Lower leg skin (tissue), 3 donors: ENCODE measurements at regions not wholly inside any gene's neighbourhood (a gene's known extent, or its start where the extent isn't known, plus 50 kb on each side); places are given as distances from the start of the nearest gene placed in this dataset.

Experiments
- CTCF ChIP-seq, 3 donors: fragments of 450-650 bp; IDR thresholded peaks; one replicate each; pipeline ENCODE4 v1.5.1; 2016; ENCODE audit warnings: antibody characterized with exemption in 3 of 3, mild to moderate bottlenecking in 3 of 3, moderate library complexity in 2 of 3
- POLR2A ChIP-seq, 2 donors: fragments of 450-650 bp; IDR thresholded peaks; one replicate each; pipeline ENCODE4 v1.6.1; 2016 to 2017; ENCODE audit warnings: antibody characterized with exemption in 2 of 2, mild to moderate bottlenecking in 1 of 2, moderate library complexity in 1 of 2

- TF ChIP-seq POLR2A (IDR thresholded peaks at IDR 0.05) (no peak), CTCF (IDR thresholded peaks at IDR 0.05) (no peak)
Measured at GRCh38 chr18:4544142-4544541, 89.0 kb upstream of the DLGAP1 start.
